ENCODE measurements at regions not wholly inside any gene's neighbourhood (a gene's known extent, or its start where the extent isn't known, plus 50 kb on each side); places are given as distances from the start of the nearest gene placed in this dataset.

- TF ChIP-seq, protein P1, sequence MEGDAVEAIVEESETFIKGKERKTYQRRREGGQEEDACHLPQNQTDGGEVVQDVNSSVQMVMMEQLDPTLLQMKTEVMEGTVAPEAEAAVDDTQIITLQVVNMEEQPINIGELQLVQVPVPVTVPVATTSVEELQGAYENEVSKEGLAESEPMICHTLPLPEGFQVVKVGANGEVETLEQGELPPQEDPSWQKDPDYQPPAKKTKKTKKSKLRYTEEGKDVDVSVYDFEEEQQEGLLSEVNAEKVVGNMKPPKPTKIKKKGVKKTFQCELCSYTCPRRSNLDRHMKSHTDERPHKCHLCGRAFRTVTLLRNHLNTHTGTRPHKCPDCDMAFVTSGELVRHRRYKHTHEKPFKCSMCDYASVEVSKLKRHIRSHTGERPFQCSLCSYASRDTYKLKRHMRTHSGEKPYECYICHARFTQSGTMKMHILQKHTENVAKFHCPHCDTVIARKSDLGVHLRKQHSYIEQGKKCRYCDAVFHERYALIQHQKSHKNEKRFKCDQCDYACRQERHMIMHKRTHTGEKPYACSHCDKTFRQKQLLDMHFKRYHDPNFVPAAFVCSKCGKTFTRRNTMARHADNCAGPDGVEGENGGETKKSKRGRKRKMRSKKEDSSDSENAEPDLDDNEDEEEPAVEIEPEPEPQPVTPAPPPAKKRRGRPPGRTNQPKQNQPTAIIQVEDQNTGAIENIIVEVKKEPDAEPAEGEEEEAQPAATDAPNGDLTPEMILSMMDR (IDR thresholded peaks at IDR 0.05) = no peak
- no peak for TF ChIP-seq POLR2A (IDR thresholded peaks at IDR 0.05)
These were observed 137.7 kb upstream of the RAPGEF2 start for GRCh38 chr4:158965226-158965625.

Data from body of pancreas (tissue), 4 donors.